ENCODE measurements at regions not wholly inside any gene's neighbourhood (a gene's known extent, or its start where the extent isn't known, plus 50 kb on each side); places are given as distances from the start of the nearest gene placed in this dataset.
"Not testable (repeated sequence)": the region's sequence is repeated elsewhere in the genome, so short reads cannot be mapped to it uniquely, and the experiment has no call there.

DNA sequence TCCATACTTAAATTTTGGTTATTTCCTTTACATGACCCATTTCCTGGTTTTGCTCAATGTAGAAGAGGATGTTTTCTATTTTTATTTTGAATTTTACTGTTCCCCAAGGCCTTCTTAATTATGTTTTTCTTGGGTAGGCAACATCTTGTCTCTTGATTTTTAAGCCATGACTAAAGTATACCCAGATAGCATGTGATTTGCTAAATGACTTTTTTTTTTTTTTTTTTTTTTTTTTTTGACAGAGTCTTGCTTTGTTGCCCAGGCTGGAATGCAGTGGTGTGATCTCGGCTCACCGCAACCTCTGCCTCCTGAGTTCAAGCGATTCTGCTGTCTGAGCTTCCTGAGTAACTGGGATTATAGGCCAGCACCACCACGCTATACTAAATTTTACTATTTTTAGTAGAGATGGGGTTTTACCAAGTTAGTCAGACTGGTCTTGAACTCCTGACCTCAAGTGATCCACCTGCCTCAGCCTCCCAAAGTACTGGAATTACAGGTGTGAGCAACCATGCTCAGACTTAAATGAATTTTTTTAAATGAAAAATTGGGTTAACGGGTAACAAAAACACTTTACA is 198.6 kb upstream of the DAB2 start:
- TF ChIP-seq, protein P1, sequence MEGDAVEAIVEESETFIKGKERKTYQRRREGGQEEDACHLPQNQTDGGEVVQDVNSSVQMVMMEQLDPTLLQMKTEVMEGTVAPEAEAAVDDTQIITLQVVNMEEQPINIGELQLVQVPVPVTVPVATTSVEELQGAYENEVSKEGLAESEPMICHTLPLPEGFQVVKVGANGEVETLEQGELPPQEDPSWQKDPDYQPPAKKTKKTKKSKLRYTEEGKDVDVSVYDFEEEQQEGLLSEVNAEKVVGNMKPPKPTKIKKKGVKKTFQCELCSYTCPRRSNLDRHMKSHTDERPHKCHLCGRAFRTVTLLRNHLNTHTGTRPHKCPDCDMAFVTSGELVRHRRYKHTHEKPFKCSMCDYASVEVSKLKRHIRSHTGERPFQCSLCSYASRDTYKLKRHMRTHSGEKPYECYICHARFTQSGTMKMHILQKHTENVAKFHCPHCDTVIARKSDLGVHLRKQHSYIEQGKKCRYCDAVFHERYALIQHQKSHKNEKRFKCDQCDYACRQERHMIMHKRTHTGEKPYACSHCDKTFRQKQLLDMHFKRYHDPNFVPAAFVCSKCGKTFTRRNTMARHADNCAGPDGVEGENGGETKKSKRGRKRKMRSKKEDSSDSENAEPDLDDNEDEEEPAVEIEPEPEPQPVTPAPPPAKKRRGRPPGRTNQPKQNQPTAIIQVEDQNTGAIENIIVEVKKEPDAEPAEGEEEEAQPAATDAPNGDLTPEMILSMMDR (IDR thresholded peaks at IDR 0.05; ENCODE audit: insufficient read depth, low read depth, low read length, missing control alignments), result no peak
- no peak overlapping the region for H3K4me3 ChIP-seq (ENCODE audit: low read depth, low read length)
- DNase-seq (ENCODE audit: low read depth), result no peak

DNA sequence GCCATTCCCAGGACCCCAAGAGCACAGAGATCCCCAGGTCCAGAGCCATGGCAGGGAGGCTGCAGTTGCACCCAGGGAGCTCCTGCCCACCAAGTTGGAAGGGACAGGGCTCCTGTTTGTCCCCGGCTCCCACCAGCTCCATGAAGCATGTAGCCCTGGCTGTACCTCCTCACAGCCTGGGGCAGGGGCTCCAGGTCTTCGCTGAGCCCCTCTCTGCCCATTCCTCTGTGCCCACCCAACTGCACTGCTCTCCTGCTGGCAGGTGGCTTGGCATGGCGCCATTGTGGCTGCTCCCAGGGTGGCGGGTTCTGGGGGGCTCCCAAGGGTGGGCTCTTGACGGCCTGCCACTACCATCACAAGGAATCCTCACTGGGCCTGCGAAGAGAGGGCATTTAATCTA is 197.5 kb upstream of the DAB2 start:
- no peak for DNase-seq (ENCODE audit: low read depth)
- TF ChIP-seq, protein P1 (IDR thresholded peaks at IDR 0.05; ENCODE audit: insufficient read depth, low read depth, low read length, missing control alignments), result no peak
- H3K4me3 ChIP-seq (ENCODE audit: low read depth, low read length), result no peak overlapping the region

DNA sequence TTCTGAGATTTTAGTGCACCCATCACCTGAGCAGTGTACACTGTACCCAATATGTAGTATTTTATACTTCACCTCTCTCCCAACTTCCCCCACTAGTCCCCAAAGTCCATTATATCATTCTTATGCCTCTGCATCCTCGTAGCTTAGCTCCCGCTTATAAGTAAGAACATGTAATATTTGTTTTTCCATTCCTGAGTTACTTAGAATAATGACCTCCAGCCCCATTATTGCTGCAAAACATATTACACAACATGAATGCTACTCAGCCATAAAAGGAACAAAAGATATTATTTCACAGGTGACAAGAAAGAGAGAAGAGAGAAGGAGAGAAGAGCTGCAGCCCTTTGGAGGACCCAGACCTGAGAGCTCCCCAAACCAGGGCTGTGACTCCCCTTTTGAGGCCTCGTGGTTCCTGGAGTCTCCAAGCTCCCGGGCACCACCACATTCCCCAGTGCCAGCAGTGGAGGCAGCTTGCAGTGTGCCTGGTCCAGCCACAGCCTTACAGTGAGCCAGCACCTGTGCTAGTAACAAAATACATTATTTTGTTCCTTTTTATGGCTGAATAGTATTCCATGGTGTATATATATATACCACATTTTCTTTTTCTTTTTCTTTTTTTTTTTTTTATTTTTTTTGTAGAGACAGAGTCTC is 194.5 kb upstream of the DAB2 start:
- DNase-seq (ENCODE audit: low read depth), result no peak
- H3K4me3 ChIP-seq (ENCODE audit: low read depth, low read length), result no peak overlapping the region

DNA sequence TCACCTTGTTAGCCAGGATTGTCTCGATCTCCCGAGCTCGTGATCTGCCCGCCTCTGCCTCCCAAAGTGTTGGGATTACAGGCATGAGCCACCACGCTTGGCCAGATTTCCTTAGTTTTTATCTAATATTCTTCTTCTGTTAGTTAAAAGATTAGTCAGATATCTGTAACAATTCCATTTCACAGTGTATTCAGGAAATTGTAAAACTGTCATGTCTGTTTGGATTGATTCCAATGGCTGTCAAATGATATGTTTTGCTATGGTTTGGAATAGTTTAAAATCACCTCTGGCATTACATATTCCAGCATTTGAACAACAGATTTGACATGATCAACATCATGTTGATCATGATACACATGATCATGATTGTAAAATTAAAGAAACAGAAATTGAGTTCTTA is 193.6 kb upstream of the DAB2 start:
- H3K4me3 ChIP-seq (ENCODE audit: low read depth, low read length), result no peak overlapping the region
- TF ChIP-seq, protein P1 (IDR thresholded peaks at IDR 0.05; ENCODE audit: insufficient read depth, low read depth, low read length, missing control alignments), result no peak
- DNase-seq (ENCODE audit: low read depth), result no peak

More for the DNA sequence above, 194.5 kb upstream of the DAB2 start:
- TF ChIP-seq, protein P1 (IDR thresholded peaks at IDR 0.05; ENCODE audit: insufficient read depth, low read depth, low read length, missing control alignments), result no peak

DNA sequence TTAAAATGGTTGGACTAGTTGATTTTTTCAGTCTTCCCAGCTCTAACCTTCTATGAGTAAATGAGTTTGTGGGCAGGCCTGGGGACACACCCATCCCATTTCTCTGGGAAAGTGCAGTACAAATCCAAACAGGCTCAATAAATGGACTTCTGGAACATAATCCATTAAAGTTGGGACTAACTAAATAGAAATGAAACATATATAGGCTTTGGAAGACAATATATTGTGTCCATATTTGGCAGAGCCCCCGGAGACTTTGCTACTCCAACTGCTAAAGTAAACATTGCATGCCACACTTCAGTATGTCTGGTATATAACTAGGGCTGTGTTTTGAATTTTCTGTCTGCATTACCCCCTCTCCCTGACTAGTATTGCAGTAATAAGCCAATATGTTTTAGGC is 191.4 kb upstream of the DAB2 start:
- TF ChIP-seq, protein P1 (IDR thresholded peaks at IDR 0.05; ENCODE audit: insufficient read depth, low read depth, low read length, missing control alignments), result no peak
- DNase-seq (ENCODE audit: low read depth), result no peak
- no peak overlapping the region for H3K4me3 ChIP-seq (ENCODE audit: low read depth, low read length)

DNA sequence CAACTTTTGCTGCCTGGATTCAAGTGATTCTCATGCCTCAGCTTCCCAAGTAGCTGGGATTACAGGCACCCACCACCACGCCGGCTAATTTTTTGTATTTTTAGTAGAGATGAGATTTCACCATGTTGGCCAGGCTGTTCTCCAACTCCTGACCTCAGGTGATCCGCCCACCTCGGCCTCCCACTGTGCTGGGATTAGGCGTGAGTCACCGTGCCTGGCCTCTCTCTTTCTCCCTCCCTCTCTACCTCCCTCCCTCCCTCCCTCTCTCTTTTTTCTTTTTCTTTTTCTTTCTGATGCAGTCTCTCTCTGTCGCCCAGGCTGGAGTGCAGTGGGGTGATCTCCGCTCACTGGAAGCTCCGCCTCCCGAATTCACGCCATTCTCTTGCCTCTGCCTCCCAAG is 186.3 kb upstream of the DAB2 start:
- H3K4me3 ChIP-seq (ENCODE audit: low read depth, low read length); DNase-seq (ENCODE audit: low read depth): not testable (repeated sequence)

DNA sequence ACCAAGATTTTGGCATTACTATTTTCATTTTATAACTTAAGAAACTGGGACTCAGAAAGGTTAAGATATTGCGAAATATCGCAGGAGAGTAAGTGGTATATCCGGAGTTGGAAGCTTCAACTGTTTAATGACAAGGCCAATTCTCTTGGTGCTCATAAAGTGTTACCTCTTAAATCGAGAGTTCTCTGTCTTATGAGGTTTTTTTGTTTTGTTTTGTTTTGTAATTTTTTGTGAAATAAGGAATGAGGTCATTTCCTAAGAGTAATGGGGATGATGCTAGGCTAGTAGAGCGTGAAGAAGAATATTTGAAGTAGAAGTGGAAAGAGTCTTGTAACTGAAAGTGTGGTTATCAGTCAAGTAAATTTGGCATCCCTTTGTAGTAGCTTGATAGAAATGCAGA is 183.2 kb upstream of the DAB2 start:
- no peak overlapping the region for H3K4me3 ChIP-seq (ENCODE audit: low read depth, low read length)
- TF ChIP-seq, protein P1 (IDR thresholded peaks at IDR 0.05; ENCODE audit: insufficient read depth, low read depth, low read length, missing control alignments), result no peak
- DNase-seq (ENCODE audit: low read depth), result peak; percentile 11
